ENCODE measurements at regions not wholly inside any gene's neighbourhood (a gene's known extent, or its start where the extent isn't known, plus 50 kb on each side); places are given as distances from the start of the nearest gene placed in this dataset.

DNA sequence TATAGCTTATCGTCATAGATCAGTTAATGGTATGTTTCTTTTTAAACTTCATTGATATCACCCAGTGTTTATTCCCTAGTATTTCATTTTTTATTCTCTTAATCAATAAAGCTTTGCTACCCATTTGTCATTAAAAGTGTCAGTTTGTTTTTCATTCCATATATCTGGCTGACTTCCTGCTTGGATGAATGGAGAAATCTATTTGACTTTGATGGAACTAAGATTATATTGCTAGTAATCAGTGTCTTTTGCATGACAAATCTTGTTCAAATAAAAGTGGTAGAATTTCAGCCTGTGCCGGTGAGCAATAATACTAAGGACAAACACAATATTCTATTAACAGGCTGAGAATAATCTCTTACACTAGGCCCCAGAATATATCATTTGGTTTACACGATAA, 203.3 kb downstream of the SEC23IP start:
- intact Hi-C loops (cut with DNase I; ENCODE audit: low total_unique reads): no loop called here
- H3K27ac ChIP-seq: no peak overlapping the region
- H3K27me3 ChIP-seq: no peaks in the 10 kb centered on the region
- no peaks in the 10 kb centered on the region for H3K9me3 ChIP-seq
- no peak overlapping the region for H3K4me3 ChIP-seq
- no peaks in the 10 kb centered on the region for H3K36me3 ChIP-seq
- DNase-seq: no peak
- no peaks in the 10 kb centered on the region for H3K4me1 ChIP-seq
- TF ChIP-seq CTCF (IDR thresholded peaks at IDR 0.05): no peak

- no peak overlapping the region for H3K27ac ChIP-seq
- no peak for DNase-seq
- H3K4me1 ChIP-seq: no peaks in the 10 kb centered on the region
- no peak for TF ChIP-seq CTCF (IDR thresholded peaks at IDR 0.05)
- no peaks in the 10 kb centered on the region for H3K36me3 ChIP-seq
- no peaks in the 10 kb centered on the region for H3K9me3 ChIP-seq
- H3K27me3 ChIP-seq: no peaks in the 10 kb centered on the region
- intact Hi-C loops (cut with DNase I; ENCODE audit: low total_unique reads): no loop called here
- H3K4me3 ChIP-seq: no peak overlapping the region
Measured at GRCh38 chr10:120097766-120098165, 205.2 kb downstream of the SEC23IP start.

- Histone ChIP-seq H3K27ac (no peak overlapping the region), H3K4me3 (no peak overlapping the region), H3K27me3 (no peaks in the 10 kb centered on the region), H3K4me1 (no peaks in the 10 kb centered on the region), H3K36me3 (no peaks in the 10 kb centered on the region), H3K9me3 (no peaks in the 10 kb centered on the region)
- TF ChIP-seq CTCF (IDR thresholded peaks at IDR 0.05): no peak
- no peak for DNase-seq
- intact Hi-C loops (cut with DNase I; ENCODE audit: low total_unique reads): no loop called here
Measured at GRCh38 chr10:120098232-120098930, 205.9 kb downstream of the SEC23IP start.

- no peaks in the 10 kb centered on the region for H3K36me3 ChIP-seq
- H3K4me1 ChIP-seq: no peaks in the 10 kb centered on the region
- H3K4me3 ChIP-seq: no peak overlapping the region
- H3K27me3 ChIP-seq: no peaks in the 10 kb centered on the region
- no peaks in the 10 kb centered on the region for H3K9me3 ChIP-seq
- intact Hi-C loops (cut with DNase I; ENCODE audit: low total_unique reads): no loop called here
- H3K27ac ChIP-seq: no peak overlapping the region
- DNase-seq: no peak
- no peak for TF ChIP-seq CTCF (IDR thresholded peaks at IDR 0.05)
Measured at GRCh38 chr10:120103738-120104560, 211.4 kb downstream of the SEC23IP start.

DNA sequence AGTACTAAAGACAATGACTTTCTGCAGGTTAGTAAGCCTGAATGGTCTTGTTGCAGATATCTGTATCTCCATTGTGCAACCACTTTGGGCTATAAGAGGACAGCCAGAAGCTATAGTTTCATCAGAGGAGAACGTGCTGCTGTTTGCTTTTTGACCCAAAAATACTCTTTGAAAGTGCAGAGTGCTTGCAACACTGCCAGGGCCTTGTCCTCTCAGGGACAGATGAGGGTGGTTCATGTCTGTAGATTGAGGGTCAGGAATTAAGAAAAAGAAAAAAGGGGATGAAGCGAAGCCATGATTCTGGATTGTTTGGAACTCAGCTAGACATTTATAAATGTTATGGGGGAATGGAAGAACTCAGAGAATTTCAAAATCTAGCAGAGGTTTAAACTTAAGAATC, 212.5 kb downstream of the SEC23IP start:
- Histone ChIP-seq H3K4me1 (no peaks in the 10 kb centered on the region), H3K4me3 (no peak overlapping the region), H3K36me3 (no peaks in the 10 kb centered on the region), H3K27me3 (no peaks in the 10 kb centered on the region), H3K27ac (no peak overlapping the region), H3K9me3 (no peaks in the 10 kb centered on the region)
- intact Hi-C loops (cut with DNase I; ENCODE audit: low total_unique reads): no loop called here
- DNase-seq: no peak
- TF ChIP-seq CTCF (IDR thresholded peaks at IDR 0.05): no peak

Measured in tibial artery (tissue), 4 donors.